ENCODE measurements at regions not wholly inside any gene's neighbourhood (a gene's known extent, or its start where the extent isn't known, plus 50 kb on each side); places are given as distances from the start of the nearest gene placed in this dataset.

- TF ChIP-seq ZNF2 (tag by site-specific recombination; IDR thresholded peaks at IDR 0.05) (no peak), ATF2 (tag by site-specific recombination; IDR thresholded peaks at IDR 0.05; ENCODE audit: low read depth) (no peak)
Observed at GRCh38 chr13:109700176-109700575, 86.2 kb downstream of the IRS2 start (continued).

DNA sequence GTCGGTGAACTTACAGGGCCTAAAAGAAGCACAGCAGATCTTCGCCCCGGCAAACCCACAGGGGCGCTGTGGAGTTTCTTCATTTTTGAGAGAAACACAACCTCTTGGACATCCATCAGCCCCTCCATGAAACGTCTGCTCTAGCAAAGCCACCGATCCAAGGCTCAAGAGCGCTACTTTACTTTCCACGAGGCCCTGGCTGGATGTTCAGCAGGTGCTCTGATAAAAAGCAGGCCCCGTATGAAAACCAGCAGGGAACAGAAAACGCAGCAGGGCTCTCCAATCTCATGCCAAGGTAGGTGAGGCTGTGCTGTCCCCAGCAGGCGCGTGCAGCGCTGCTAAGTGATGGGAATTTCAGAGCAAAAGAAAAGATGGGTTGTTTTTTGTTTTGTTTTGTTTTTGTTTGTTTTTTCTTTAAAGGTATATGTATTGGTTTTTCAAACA is 86.7 kb downstream of the IRS2 start:
- H3K4me3 ChIP-seq (ENCODE audit: low read depth, low read length): no peak overlapping the region
- POLR2A ChIA-PET: no interaction called here

DNA sequence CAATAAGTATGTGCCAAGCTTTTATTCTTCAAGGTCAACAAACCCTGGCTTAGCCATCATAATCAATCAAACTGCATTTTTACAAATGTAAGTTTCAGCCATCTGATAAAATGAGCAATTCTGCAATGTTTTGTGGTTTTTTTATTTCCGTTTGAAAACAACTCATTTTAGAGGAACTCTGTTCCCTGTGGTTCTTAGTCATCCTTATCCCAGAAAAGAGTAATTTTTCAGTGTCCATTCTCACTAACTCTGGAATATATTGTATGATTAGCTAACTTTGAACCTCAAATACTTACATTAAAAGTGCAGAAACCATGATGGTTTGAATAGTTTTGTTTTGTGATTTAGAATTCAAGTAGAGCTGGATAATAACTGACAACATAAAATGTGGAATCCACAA is 87.6 kb downstream of the IRS2 start:
- ChIA-PET CTCF (no interaction called here), POLR2A (no interaction called here)
- H3K4me1 ChIP-seq (ENCODE audit: control insufficient read depth, insufficient read depth, low read length): no peaks in the 10 kb centered on the region; the same call in 1 of the 2 replicates
- no peaks in the 10 kb centered on the region for H3K9me3 ChIP-seq (ENCODE audit: control insufficient read depth, insufficient read depth, low read depth, low read length)
- H3K36me3 ChIP-seq (ENCODE audit: control insufficient read depth in 2 of 2, insufficient read depth in 1 of 2, low read length in 2 of 2): no peaks in the 10 kb centered on the region
- H3K4me3 ChIP-seq (ENCODE audit: low read depth, low read length): no peak overlapping the region
- TF ChIP-seq TCF7L2 (IDR thresholded peaks at IDR 0.05; ENCODE audit: borderline replicate concordance, low read depth, low read length) (no peak), WT1 (tag by site-specific recombination; IDR thresholded peaks at IDR 0.05) (no peak), ZNF155 (tag by site-specific recombination; IDR thresholded peaks at IDR 0.05) (no peak), ZNF660 (tag by site-specific recombination; IDR thresholded peaks at IDR 0.05) (no peak), SP7 (tag by site-specific recombination; IDR thresholded peaks at IDR 0.05) (no peak), GLIS1 (tag by site-specific recombination; IDR thresholded peaks at IDR 0.05) (no peak)
- TF ChIP-seq, protein P1, sequence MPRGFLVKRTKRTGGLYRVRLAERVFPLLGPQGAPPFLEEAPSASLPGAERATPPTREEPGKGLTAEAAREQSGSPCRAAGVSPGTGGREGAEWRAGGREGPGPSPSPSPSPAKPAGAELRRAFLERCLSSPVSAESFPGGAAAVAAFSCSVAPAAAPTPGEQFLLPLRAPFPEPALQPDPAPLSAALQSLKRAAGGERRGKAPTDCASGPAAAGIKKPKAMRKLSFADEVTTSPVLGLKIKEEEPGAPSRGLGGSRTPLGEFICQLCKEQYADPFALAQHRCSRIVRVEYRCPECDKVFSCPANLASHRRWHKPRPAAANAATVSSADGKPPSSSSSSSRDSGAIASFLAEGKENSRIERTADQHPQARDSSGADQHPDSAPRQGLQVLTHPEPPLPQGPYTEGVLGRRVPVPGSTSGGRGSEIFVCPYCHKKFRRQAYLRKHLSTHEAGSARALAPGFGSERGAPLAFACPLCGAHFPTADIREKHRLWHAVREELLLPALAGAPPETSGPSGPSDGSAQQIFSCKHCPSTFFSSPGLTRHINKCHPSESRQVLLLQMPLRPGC (tag by site-specific recombination; IDR thresholded peaks at IDR 0.05): no peak
- no peak overlapping the region for H3K27ac ChIP-seq (ENCODE audit: extremely low read depth, low read depth, low read length)

More for the DNA sequence above, 86.7 kb downstream of the IRS2 start:
- Histone ChIP-seq H3K4me1 (ENCODE audit: control insufficient read depth, insufficient read depth, low read length) (no peaks in the 10 kb centered on the region; the same call in 1 of the 2 replicates), H3K9me3 (ENCODE audit: control insufficient read depth, insufficient read depth, low read depth, low read length) (no peaks in the 10 kb centered on the region), H3K27ac (ENCODE audit: extremely low read depth, low read depth, low read length) (no peak overlapping the region), H3K36me3 (ENCODE audit: control insufficient read depth in 2 of 2, insufficient read depth in 1 of 2, low read length in 2 of 2) (no peaks in the 10 kb centered on the region)
- CTCF ChIA-PET: no interaction called here
- no peak for TF ChIP-seq ZNF658 (tag by site-specific recombination; IDR thresholded peaks at IDR 0.05)
- TF ChIP-seq ZNF670 (tag by site-specific recombination; IDR thresholded peaks at IDR 0.05; ENCODE audit: low read depth): no peak
- no peak for TF ChIP-seq GFI1B (tag by site-specific recombination; IDR thresholded peaks at IDR 0.05)
- no peak for TF ChIP-seq ZNF366 (tag by site-specific recombination; conservative IDR thresholded peaks at IDR 0.05)
- TF ChIP-seq SP3 (tag by site-specific recombination; IDR thresholded peaks at IDR 0.05): no peak
- TF ChIP-seq ZBTB8A (tag by site-specific recombination; IDR thresholded peaks at IDR 0.05): no peak
- no peak for TF ChIP-seq ZFP3 (tag by site-specific recombination; IDR thresholded peaks at IDR 0.05; ENCODE audit: low read depth)
- no peak for TF ChIP-seq ZNF514 (tag by site-specific recombination; IDR thresholded peaks at IDR 0.05)
- no peak for TF ChIP-seq ZNF341 (tag by site-specific recombination; IDR thresholded peaks at IDR 0.05; ENCODE audit: low read depth)
- no peak for TF ChIP-seq ZNF23 (tag by site-specific recombination; IDR thresholded peaks at IDR 0.05; ENCODE audit: borderline replicate concordance)
- TF ChIP-seq ZNF510 (tag by site-specific recombination; IDR thresholded peaks at IDR 0.05; ENCODE audit: insufficient replicate concordance): no peak
- TF ChIP-seq GLI2 (tag by site-specific recombination; IDR thresholded peaks at IDR 0.05; ENCODE audit: borderline replicate concordance, low read depth): no peak
- TF ChIP-seq GLIS2 (tag by site-specific recombination; IDR thresholded peaks at IDR 0.05): no peak
- no peak for TF ChIP-seq ZNF513 (tag by site-specific recombination; IDR thresholded peaks at IDR 0.05)
- TF ChIP-seq ZBTB48 (tag by site-specific recombination; IDR thresholded peaks at IDR 0.05): no peak
- TF ChIP-seq ZNF148 (tag by site-specific recombination; IDR thresholded peaks at IDR 0.05; ENCODE audit: borderline replicate concordance): no peak
- no peak for TF ChIP-seq ZNF184 (tag by site-specific recombination; IDR thresholded peaks at IDR 0.05)
